Gastrocnemius medialis (tissue), 4 donors: ENCODE measurements at regions not wholly inside any gene's neighbourhood (a gene's known extent, or its start where the extent isn't known, plus 50 kb on each side); places are given as distances from the start of the nearest gene placed in this dataset.

Experiments
- POLR2A ChIP-seq, 2 donors: fragments of 450-650 bp; IDR thresholded peaks; one replicate each; pipeline ENCODE4 v1.6.1; 2017; ENCODE audit warnings: antibody characterized with exemption in 2 of 2, mild to moderate bottlenecking in 2 of 2, moderate library complexity in 2 of 2
- TF ChIP-seq, protein P1 (sequence below), 5 experiments: fragments of 450-650 bp in 3 of 5; fragments of 200-600 bp in 2 of 5; sonication (generic) in 2 of 5; IDR thresholded peaks in 4 of 5; conservative IDR thresholded peaks in 1 of 5; 1 replicate in 4 of 5; 2 replicates in 1 of 5; pipeline ENCODE4 v1.5.1; 2016 to 2019; ENCODE audit warnings: antibody characterized with exemption in 5 of 5, mild to moderate bottlenecking in 3 of 5, moderate library complexity in 3 of 5

DNA sequence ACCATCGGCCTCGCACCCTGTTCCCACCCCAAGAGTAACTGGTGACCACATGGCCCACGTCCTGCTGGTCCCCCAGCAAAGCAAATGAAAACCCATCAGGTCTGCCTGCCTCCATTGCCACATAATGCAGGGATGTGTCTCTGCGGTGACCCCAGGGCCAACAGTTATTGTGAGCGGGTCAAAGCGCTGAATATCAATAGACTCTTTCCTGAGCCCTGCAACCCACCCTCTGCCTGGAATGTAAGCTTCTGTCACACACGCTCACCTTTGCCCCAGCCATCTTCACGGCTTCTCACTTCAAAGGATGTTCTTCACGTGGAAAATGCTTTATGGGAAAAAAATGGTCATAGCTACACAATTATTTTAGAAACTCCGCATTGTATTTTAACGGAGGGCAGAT, 63.9 kb downstream of the FZD10 start:
- TF ChIP-seq, protein P1, sequence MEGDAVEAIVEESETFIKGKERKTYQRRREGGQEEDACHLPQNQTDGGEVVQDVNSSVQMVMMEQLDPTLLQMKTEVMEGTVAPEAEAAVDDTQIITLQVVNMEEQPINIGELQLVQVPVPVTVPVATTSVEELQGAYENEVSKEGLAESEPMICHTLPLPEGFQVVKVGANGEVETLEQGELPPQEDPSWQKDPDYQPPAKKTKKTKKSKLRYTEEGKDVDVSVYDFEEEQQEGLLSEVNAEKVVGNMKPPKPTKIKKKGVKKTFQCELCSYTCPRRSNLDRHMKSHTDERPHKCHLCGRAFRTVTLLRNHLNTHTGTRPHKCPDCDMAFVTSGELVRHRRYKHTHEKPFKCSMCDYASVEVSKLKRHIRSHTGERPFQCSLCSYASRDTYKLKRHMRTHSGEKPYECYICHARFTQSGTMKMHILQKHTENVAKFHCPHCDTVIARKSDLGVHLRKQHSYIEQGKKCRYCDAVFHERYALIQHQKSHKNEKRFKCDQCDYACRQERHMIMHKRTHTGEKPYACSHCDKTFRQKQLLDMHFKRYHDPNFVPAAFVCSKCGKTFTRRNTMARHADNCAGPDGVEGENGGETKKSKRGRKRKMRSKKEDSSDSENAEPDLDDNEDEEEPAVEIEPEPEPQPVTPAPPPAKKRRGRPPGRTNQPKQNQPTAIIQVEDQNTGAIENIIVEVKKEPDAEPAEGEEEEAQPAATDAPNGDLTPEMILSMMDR (IDR thresholded peaks at IDR 0.05 in 4 of 5, conservative IDR thresholded peaks at IDR 0.05 in 1 of 5) = no peak
- no peak for TF ChIP-seq POLR2A (IDR thresholded peaks at IDR 0.05)
